Embryonic facial prominence (tissue), 1 donor: ENCODE measurements at regions not wholly inside any gene's neighbourhood (a gene's known extent, or its start where the extent isn't known, plus 50 kb on each side); places are given as distances from the start of the nearest gene placed in this dataset.
"Not testable (repeated sequence)": the region's sequence is repeated elsewhere in the genome, so short reads cannot be mapped to it uniquely, and the experiment has no call there.

Source experiments
- DNase-seq: peaks from one replicate; pipeline ENCODE4 v3.0.0-alpha.2; 2016; ENCODE audit errors: extremely low spot score

DNA sequence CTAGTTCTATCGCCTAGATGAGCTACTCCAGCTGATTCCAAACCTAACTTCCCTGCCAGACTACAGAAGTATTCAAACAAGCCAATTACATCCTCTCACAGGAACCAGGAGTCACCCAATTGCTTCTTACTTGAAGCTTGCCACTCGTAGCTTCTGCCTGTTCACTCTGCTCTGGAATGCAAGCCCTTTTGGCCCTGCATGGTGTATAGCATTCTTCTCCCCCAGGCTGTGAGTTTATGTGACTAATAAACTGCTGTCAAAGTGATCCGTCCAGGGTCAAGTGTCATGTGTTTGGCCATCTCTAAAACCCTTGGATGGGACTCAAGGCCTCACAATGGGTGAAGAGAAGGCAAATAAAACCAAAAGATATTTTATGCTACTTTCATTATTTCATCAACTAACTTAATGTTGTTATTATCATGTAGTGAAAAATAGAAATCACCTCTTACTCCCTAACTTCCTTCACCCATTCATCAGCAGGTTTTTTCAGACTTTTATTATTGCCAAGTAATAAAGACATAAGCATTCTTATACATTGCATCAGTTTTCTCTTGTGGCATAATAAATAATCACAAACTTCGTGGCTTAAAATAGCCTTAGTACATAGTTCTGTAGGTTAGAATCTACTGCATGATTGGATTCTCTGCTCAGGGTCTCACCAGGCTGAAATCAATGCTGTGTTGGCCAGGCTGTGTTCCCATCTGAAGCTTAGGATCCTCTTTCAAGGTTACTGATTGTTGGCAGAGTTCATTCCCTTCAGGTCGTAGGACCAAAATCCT, 1981.7 kb upstream of the FLRT2 start:
- DNase-seq: no peak

DNA sequence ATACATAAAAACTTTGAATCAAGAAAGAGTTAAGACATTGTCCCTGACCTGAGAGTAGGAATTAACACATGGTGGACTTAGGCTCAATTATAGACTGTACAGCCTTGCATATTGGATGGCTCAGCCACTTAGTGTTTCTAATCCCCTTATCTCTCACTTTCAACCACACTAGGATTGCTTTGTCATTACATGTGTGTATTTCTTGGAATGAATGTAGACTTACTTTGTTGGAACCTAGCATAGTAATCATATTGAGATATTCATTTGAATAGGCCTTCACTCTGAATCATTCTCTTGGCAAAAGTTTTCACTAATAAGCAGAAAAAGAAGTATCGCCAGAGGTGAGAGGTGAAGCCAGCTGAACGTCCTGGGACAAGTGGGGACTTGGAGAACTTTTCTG, 1973.9 kb upstream of the FLRT2 start:
- DNase-seq: no peak

GRCh38 chr14:83556746-83557453, 1973.0 kb upstream of the FLRT2 start:
- no peak for DNase-seq

DNA sequence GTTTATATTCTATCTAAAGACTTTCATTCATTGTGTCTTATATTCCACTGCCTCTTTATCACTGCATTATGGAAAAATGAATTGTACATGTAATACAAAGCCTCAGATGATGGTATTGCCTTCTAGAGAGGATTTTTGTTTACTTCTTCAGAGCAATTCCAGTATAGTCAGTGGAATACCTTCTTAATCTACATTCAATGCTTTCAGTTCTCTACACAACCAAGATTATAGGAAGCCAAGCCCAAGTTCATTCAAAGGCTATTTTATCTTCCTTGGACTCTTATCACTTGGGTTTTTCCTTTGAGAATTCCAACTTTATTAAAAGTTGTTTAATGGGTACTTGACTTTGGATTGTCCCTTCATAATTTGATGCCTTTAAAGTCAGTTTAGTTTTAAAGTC, 1971.0 kb upstream of the FLRT2 start:
- DNase-seq: no peak

GRCh38 chr14:83559721-83560120, 1970.2 kb upstream of the FLRT2 start:
- no peak for DNase-seq

DNA sequence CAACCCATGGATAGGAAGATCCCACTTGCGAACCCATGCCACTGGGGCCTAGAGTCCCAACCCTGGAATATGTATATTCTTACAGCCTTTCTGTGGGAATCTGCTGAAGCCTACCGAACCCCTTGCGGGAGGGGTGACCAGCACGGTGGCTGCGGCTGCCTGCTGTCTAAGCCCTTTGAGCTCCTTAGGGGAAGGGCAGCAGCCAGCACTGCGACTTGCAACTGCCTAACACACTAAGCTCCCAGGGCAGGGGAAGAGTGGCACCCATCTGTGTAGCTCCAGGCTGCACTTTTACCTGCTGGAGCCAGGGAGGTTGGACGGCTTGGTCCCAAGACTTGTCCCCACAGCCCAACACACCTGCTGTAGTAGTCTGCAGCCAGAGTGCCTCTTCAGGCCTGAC, 1968.7 kb upstream of the FLRT2 start:
- DNase-seq: no peak

DNA sequence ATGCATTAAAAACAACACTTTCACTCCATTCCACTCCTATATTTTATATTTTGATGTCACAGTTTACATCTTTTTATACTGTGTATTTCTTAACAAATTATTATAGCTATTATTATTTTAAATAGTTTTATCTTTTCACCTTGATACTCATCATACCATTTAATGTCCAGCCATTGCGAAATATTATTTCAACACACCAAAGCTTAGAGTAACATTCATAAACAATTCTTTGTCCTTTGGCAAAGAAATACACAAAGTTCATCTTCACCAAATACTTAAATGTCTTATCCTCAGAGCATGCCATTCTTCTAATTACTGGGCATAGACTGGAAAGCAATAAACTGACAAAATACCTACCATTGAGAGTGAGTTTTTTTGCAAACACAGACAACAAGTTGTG, 1963.4 kb upstream of the FLRT2 start:
- no peak for DNase-seq

- DNase-seq: no peak
Measured at GRCh38 chr14:83568141-83568540, 1961.8 kb upstream of the FLRT2 start.

DNA sequence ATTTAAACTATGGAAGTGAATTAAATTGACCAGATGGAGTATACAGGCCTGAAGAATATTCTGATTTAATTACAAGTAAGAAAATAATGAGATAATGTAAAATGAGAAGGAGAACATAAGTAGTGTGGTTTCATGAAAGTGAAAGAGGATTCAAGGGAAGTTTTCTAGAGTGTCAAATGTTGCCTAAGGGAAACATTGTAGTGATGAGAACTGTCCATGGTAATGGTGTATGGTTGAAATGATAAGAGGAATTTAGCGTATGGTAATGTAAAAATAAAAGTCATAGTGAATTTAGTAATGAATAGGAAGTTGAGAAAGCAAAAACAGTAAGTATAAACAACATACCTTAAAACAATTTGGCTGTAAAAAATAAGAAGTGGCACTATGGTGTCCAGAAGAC, 1954.6 kb upstream of the FLRT2 start:
- no peak for DNase-seq

DNA sequence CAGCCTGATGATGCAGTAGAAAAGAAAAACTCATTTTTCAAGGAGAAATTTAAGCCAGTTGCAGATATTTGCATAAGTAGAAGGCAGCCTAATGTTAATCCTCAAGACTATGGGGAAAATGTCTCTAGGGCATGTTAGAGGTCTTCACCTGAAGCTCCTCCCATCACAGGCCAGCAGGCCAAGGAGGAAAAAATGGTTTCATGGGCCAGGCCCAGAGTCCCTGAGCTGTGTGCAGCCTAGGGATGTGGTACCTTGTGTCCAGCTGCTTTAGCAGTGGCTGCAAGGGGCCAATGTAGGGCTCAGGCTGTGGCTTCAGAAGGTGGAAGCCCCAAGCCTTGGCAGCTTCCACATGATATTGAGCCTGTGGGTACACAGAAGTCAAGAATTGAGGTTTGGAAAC, 1946.7 kb upstream of the FLRT2 start:
- DNase-seq: no peak

- no peak for DNase-seq
Measured at GRCh38 chr14:83594874-83595273, 1935.1 kb upstream of the FLRT2 start.

DNA sequence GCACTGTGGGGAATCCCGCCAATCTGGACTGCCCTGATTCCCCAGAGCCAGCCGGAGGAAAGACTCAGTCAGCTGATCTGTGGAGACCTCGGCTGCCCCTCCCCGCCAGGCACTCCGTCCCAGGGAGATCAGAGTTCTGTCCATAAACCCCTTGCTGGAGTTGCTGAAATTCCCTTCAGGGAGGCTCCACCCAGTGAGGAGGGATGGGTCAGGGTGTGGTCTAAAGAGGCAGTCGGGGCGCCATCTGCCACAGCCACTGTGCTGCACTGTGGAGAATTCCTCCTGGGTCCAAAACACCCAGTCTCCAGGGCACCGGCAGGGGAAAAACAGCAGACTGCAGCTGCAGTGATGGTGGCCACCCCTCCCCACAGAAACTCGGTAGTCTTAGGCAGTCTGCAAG, 1922.3 kb upstream of the FLRT2 start:
- no peak for DNase-seq

DNA sequence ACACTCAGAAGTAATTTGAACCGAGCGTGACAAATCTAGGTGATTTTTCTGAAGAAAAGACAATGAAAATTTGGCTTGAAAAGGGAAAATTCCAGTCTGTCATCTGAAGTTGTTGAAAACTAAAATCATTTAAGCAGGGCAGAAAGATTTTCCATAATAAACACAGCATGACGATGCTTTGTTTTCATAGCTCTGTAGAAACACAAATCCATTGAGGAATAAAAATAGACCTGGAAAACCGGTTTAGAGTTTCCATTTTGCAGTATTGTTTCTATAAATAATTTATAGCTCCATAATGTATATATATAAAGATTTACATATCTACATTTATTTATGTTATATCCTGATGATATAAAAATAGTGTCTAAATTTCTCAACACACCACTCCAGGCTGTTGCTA, 1918.5 kb upstream of the FLRT2 start:
- peak; percentile 21 for DNase-seq

DNA sequence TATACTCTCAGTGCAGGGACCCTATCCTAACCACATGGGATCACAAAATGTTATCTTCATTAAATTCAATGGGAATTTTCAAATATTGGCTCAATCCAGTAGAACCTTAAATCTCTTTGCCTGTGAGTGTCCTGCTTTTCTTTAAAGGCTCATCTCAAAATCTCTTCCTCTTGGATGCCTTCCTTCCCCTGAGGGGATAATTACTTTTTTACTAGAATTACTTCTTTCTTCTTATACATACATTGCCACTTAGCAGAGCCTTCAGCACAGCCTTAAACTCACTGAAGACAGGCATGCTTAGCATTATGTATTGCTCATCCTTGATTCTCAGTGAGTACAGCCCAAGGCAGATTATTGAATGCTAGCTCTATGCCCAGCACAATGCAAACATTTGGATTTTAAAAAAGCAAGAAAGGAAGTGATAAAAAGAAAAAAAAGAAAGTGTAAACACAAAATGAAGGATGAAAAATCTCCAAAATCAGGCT, 1918.0 kb upstream of the FLRT2 start:
- no peak for DNase-seq

GRCh38 chr14:83614956-83615355, 1915.0 kb upstream of the FLRT2 start:
- no peak for DNase-seq

DNA sequence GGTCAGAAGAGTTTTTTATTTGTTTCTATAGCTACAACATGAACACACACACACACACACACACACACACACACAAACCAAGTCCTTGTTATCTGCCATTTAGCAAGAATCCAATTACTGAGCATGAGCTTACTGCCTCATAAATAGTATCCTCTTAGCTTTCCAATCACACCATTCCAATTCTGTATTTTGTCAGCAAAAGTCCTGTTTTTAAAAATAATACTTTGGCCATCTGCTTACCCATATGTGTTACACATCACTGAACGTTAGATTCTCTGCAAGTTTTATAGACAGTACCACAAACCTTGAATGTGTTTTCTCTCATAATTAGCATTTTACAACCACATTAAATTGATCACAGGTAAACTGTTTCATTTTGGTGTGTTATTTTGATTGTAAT, 1905.4 kb upstream of the FLRT2 start:
- no peak for DNase-seq

GRCh38 chr14:83632375-83632774, 1897.6 kb upstream of the FLRT2 start:
- DNase-seq: no peak

DNA sequence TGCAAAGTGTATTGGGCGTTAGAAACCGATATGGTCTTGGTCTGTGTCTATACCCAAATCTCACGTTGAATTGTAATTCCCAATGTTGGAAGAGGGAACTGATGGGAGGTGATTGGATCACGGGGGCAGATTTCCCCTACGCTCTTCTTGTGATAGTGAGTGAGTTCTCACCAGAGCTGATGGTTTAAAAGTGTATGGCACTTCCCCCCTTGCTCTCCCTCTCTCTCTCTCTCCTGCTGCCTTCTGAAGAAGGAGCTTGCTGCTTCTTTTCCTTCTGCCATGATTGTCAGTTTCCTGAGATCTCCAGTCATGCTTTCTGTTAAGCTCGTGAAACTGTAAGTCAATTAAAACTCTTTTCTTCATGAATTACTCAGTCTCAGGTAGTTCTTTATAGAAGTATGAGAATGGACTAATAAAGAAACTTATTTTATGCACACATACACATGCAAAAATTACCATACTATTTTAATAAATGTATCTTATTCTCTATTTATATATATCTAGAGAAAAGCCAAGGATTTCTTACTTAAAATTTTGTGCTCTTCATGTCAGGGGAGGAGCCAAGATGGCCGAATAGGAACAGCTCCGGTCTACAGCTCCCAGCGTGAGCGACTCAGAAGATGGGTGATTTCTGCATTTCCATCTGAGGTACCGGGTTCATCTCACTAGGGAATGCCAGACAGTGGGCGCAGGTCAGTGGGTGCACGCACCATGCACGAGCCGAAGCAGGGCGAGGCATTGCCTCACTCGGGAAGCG, 1891.0 kb upstream of the FLRT2 start:
- no peak for DNase-seq

- not testable (repeated sequence) for DNase-seq
Measured at GRCh38 chr14:83639505-83639875, 1890.5 kb upstream of the FLRT2 start.

GRCh38 chr14:83646228-83646627, 1883.7 kb upstream of the FLRT2 start:
- no peak for DNase-seq

DNA sequence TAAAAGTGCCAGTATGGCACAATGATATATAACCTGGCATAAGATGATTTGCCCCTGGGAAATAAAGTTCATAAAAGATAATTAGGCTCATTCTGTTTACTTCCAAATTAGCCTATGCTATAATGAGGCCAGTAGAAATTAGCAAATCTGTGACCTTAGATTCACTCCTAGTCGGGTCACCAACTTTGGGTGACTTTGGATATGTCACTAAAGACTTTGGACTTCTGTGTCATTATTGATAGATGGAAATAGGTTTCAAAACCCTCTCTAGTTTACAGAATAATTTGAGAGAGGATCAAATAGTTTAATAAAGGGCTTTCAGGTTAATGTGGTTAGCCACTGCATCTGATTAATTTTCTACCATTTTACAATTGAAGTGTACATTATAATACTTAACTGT, 1869.3 kb upstream of the FLRT2 start:
- DNase-seq: no peak

DNA sequence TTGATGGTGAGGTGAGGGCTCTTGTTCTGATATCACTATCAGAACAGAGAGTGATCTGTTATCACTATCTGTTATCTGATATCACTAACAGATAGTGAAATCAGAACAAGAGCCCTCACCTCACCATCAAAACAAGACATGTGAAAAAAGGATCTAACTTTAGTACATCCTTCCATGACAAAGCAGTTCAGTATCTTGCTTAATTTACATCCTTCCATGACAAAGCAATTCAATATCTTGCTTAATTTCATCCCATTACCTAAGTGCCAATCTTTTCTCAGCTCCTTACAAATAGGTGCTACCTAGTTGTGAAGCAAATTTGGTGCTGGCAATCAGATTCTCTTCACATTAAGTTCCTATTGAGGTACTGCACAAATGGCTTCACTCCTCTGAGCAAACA, 1865.6 kb upstream of the FLRT2 start:
- no peak for DNase-seq

GRCh38 chr14:83689265-83689664, 1840.7 kb upstream of the FLRT2 start:
- DNase-seq: no peak
